ENCODE measurements at regions not wholly inside any gene's neighbourhood (a gene's known extent, or its start where the extent isn't known, plus 50 kb on each side); places are given as distances from the start of the nearest gene placed in this dataset.

- no peak for FAIRE-seq
These were observed 152.8 kb downstream of the BCL11A start for GRCh38 chr2:60400462-60401246.

GRCh38 chr2:60394463-60394862, 159.0 kb downstream of the BCL11A start:
- FAIRE-seq: no peak

GRCh38 chr2:60391649-60392375, 161.6 kb downstream of the BCL11A start:
- no peak for FAIRE-seq

GRCh38 chr2:60391230-60391629, 162.2 kb downstream of the BCL11A start:
- FAIRE-seq: no peak

- no peak for FAIRE-seq
These were observed 167.0 kb downstream of the BCL11A start for GRCh38 chr2:60386436-60386835.

- no peak for FAIRE-seq
These were observed 167.8 kb downstream of the BCL11A start for GRCh38 chr2:60385648-60386047.

GRCh38 chr2:60383401-60384143, 169.9 kb downstream of the BCL11A start:
- no peak for FAIRE-seq

GRCh38 chr2:60380411-60380810, 173.0 kb downstream of the BCL11A start:
- no peak for FAIRE-seq

GRCh38 chr2:60379684-60380083, 173.8 kb downstream of the BCL11A start:
- no peak for FAIRE-seq

GRCh38 chr2:60379216-60379615, 174.2 kb downstream of the BCL11A start:
- no peak for FAIRE-seq

GRCh38 chr2:60377825-60378224, 175.6 kb downstream of the BCL11A start:
- FAIRE-seq: no peak

GRCh38 chr2:60376252-60376651, 177.2 kb downstream of the BCL11A start:
- no peak for FAIRE-seq

- no peak for FAIRE-seq
These were observed 181.8 kb downstream of the BCL11A start for GRCh38 chr2:60371681-60372080.

- no peak for FAIRE-seq
These were observed 182.2 kb downstream of the BCL11A start for GRCh38 chr2:60371219-60371618.

- FAIRE-seq: no peak
These were observed 182.6 kb downstream of the BCL11A start for GRCh38 chr2:60370814-60371213.

- no peak for FAIRE-seq
These were observed 185.0 kb downstream of the BCL11A start for GRCh38 chr2:60368456-60368855.

GRCh38 chr2:60366135-60366712, 187.2 kb downstream of the BCL11A start:
- no peak for FAIRE-seq

- FAIRE-seq: no peak
These were observed 187.9 kb downstream of the BCL11A start for GRCh38 chr2:60365556-60365955.

- no peak for FAIRE-seq
These were observed 189.0 kb downstream of the BCL11A start for GRCh38 chr2:60364491-60364890.

- FAIRE-seq: no peak
These were observed 192.0 kb downstream of the BCL11A start for GRCh38 chr2:60361498-60361897.

- FAIRE-seq: no peak
These were observed 193.9 kb downstream of the BCL11A start for GRCh38 chr2:60359569-60359968.

GRCh38 chr2:60358476-60358875, 195.0 kb downstream of the BCL11A start:
- no peak for FAIRE-seq

GRCh38 chr2:60357996-60358395, 195.5 kb downstream of the BCL11A start:
- no peak for FAIRE-seq
